HepG2 (cell line): ENCODE measurements at regions not wholly inside any gene's neighbourhood (a gene's known extent, or its start where the extent isn't known, plus 50 kb on each side); places are given as distances from the start of the nearest gene placed in this dataset.

Source experiments
- ATAC-seq: fragments of 200-7000 bp; cut with Tn5 transposase; 3 replicates; pipeline ENCODE4 v1.9.1; 2020; ENCODE audit warnings: mild to moderate bottlenecking, moderate library complexity
- BruUV-seq: library from RNA; stranded (reverse); fragments of 400-500 nt; replicated peaks from 2 replicates; lab custom pipeline; 2021; lab: Mats Ljungman, UMichigan
- CTCF ChIA-PET: fragments of 300-600 bp; formaldehyde crosslinking; extraction: SDS; loops from one replicate; lab custom pipeline; 2021; ENCODE audit warnings: low total read pairs, inconsistent platforms, low intra/inter-chr PET ratio; lab: Yijun Ruan, JAX
- POLR2A ChIA-PET: fragments of 350-600 bp; sonication (Branson Sonifier 250); formaldehyde crosslinking; loops from one replicate; lab custom pipeline; 2020; ENCODE audit warnings: antibody characterized with exemption, inconsistent platforms; lab: Yijun Ruan, JAX
- DNase-seq: peaks from one replicate; pipeline ENCODE4 v3.0.0-alpha.2; 2015; ENCODE audit warnings: low spot score
- FAIRE-seq: peaks from 3 replicates; lab custom pipeline; 2011; peaks lifted over from hg19 to GRCh38; lab: Jason Lieb, UNC
- H2AFZ ChIP-seq: one replicate; pipeline ENCODE4 v1.6.1; 2011; ENCODE audit warnings: low read length, inconsistent platforms
- H3K27ac ChIP-seq: fragments of 300-600 bp; 3 replicates; pipeline ENCODE4 v1.8.0; 2011; ENCODE audit warnings: mixed run types, mild to moderate bottlenecking, mixed read lengths, low read length, inconsistent platforms; ENCODE audit not compliant: insufficient read depth; ENCODE audit errors: extremely low read length
- H3K27me3 ChIP-seq, 2 experiments: fragments of 200-600 bp in 1 of 2; 2 replicates in 1 of 2; 3 replicates in 1 of 2; pipeline versions ENCODE4 v1.6.0 to v1.8.0; 2011; ENCODE audit warnings: low read length in 2 of 2, mild to moderate bottlenecking in 2 of 2, moderate library complexity in 2 of 2, inconsistent platforms in 1 of 2; ENCODE audit not compliant: insufficient read depth in 2 of 2, control insufficient read depth in 1 of 2
- H3K36me3 ChIP-seq, 2 experiments: fragments of 200-600 bp in 1 of 2; replicated peaks in 1 of 2; 2 replicates in 1 of 2; 3 replicates in 1 of 2; pipeline versions ENCODE4 v1.5.1 to v1.8.0; 2011; ENCODE audit warnings: low read length in 2 of 2, inconsistent platforms in 1 of 2; ENCODE audit not compliant: insufficient read depth in 2 of 2, control insufficient read depth in 1 of 2
- H3K4me1 ChIP-seq: 2 replicates; pipeline ENCODE4 v1.5.1; 2012; ENCODE audit warnings: low read length, inconsistent platforms; ENCODE audit not compliant: insufficient read depth
- H3K4me2 ChIP-seq: 2 replicates; pipeline ENCODE4 v1.6.0; 2011; ENCODE audit warnings: low read depth, low read length, inconsistent platforms
- H3K4me3 ChIP-seq, 3 experiments: fragments of 200-600 bp in 1 of 3; sonication (generic), shearing (Covaris generic) in 1 of 3; replicated peaks in 1 of 3; 2 replicates each; pipeline ENCODE4 v1.5.1; 2011 to 2016; ENCODE audit warnings: low read length in 3 of 3, inconsistent platforms in 2 of 3, low read depth in 2 of 3, mild to moderate bottlenecking in 2 of 3, control low read depth in 1 of 3, mixed read lengths in 1 of 3; ENCODE audit not compliant: insufficient read depth in 1 of 3
- H3K79me2 ChIP-seq: one replicate; pipeline ENCODE4 v1.6.1; 2011; ENCODE audit warnings: low read length, inconsistent platforms; ENCODE audit not compliant: insufficient read depth
- H3K9ac ChIP-seq: 2 replicates; pipeline ENCODE4 v1.6.0; 2011; ENCODE audit warnings: mild to moderate bottlenecking, low read depth, low read length, inconsistent platforms; ENCODE audit not compliant: insufficient read depth
- H3K9me3 ChIP-seq: 2 replicates; pipeline ENCODE4 v1.5.1; 2012; ENCODE audit warnings: mild to moderate bottlenecking, low read length
- H4K20me1 ChIP-seq: 2 replicates; pipeline ENCODE4 v1.6.0; 2011; ENCODE audit warnings: inconsistent platforms, mild to moderate bottlenecking, low read length, moderate library complexity; ENCODE audit not compliant: insufficient read depth
- ATF5 ChIP-seq: sonication (generic); formaldehyde crosslinking; IDR thresholded peaks from 2 replicates; pipeline ENCODE4 v1.4.0; 2020; ENCODE audit warnings: mild to moderate bottlenecking, low read depth, missing genetic modification reagents
- CCAR2 ChIP-seq: fragments of 200-400 bp; formaldehyde crosslinking; optimal IDR thresholded peaks from 2 replicates; pipeline ENCODE3; 2018; ENCODE audit warnings: low read depth, mild to moderate bottlenecking, low read length, moderate library complexity
- DZIP1 ChIP-seq: sonication (generic); formaldehyde crosslinking; IDR thresholded peaks from 2 replicates; pipeline ENCODE4 v1.5.0; 2020; ENCODE audit warnings: mild to moderate bottlenecking, missing genetic modification reagents
- FOXP4 ChIP-seq: sonication (generic); formaldehyde crosslinking; IDR thresholded peaks from 2 replicates; pipeline ENCODE4 v1.4.0; 2020; ENCODE audit warnings: missing genetic modification reagents
- HMG20B ChIP-seq: conservative IDR thresholded peaks from 2 replicates; pipeline ENCODE4 v1.6.1; 2016; ENCODE audit warnings: missing genetic modification reagents, missing compliant biosample characterization
- HOXA3 ChIP-seq: sonication (generic); formaldehyde crosslinking; IDR thresholded peaks from 2 replicates; pipeline ENCODE4 v1.5.0; 2020; ENCODE audit warnings: missing genetic modification reagents
- IRF2 ChIP-seq: IDR thresholded peaks from 2 replicates; pipeline ENCODE4 v1.6.1; 2018; ENCODE audit warnings: missing genetic modification reagents, missing compliant biosample characterization
- KAT2B ChIP-seq: fragments of 150-350 bp; IDR thresholded peaks from 2 replicates; pipeline ENCODE4 v1.6.1; 2014; ENCODE audit warnings: low read depth, low read length, borderline replicate concordance
- KDM5B ChIP-seq: sonication (generic); formaldehyde crosslinking; IDR thresholded peaks from 2 replicates; pipeline ENCODE4 v1.4.0; 2020; ENCODE audit warnings: missing genetic modification reagents, mild to moderate bottlenecking, borderline replicate concordance
- LCORL ChIP-seq, 2 experiments: fragments of 450-650 bp in 1 of 2; sonication (generic) in 1 of 2; formaldehyde crosslinking in 1 of 2; IDR thresholded peaks; 2 replicates each; pipeline versions ENCODE4 v1.5.0 to v1.6.1; 2017 to 2020; ENCODE audit warnings: antibody characterized with exemption in 1 of 2, missing genetic modification reagents in 1 of 2
- MZF1 ChIP-seq: sonication (generic); formaldehyde crosslinking; IDR thresholded peaks from 2 replicates; pipeline ENCODE4 v1.8.1; 2023; ENCODE audit warnings: mild to moderate bottlenecking, missing genetic modification reagents, borderline replicate concordance
- NFE2L2 ChIP-seq: fragments of 150-350 bp; IDR thresholded peaks from 2 replicates; pipeline ENCODE4 v1.6.1; 2014; ENCODE audit warnings: low read length
- POLR2AphosphoS2 ChIP-seq: IDR thresholded peaks from 2 replicates; pipeline ENCODE4 v1.6.1; 2011; ENCODE audit warnings: low read depth, low read length, improper control_type of control experiment
- RFX1 ChIP-seq: fragments of 450-650 bp; IDR thresholded peaks from 2 replicates; pipeline ENCODE4 v1.6.1; 2017
- TSC22D2 ChIP-seq: sonication (generic); formaldehyde crosslinking; IDR thresholded peaks from 2 replicates; pipeline ENCODE4 v1.5.1; 2020; ENCODE audit warnings: missing genetic modification reagents, mild to moderate bottlenecking, borderline replicate concordance
- ZFP37 ChIP-seq: sonication (generic); formaldehyde crosslinking; IDR thresholded peaks from 2 replicates; pipeline ENCODE4 v1.4.0; 2020; ENCODE audit warnings: missing genetic modification reagents, borderline replicate concordance
- ZIK1 ChIP-seq: sonication (generic); formaldehyde crosslinking; IDR thresholded peaks from 2 replicates; pipeline ENCODE4 v1.5.0; 2020; ENCODE audit warnings: mild to moderate bottlenecking, low read depth, missing genetic modification reagents, borderline replicate concordance
- ZNF720 ChIP-seq: sonication (generic); formaldehyde crosslinking; IDR thresholded peaks from 2 replicates; pipeline ENCODE4 v1.4.0; 2020; ENCODE audit warnings: missing genetic modification reagents
- ZNF781 ChIP-seq: sonication (generic); formaldehyde crosslinking; IDR thresholded peaks from 2 replicates; pipeline ENCODE4 v1.5.1; 2020; ENCODE audit warnings: borderline replicate concordance, mild to moderate bottlenecking, missing genetic modification reagents; ENCODE audit errors: not compliant biosample characterization
- ZNF816 ChIP-seq: sonication (generic); formaldehyde crosslinking; IDR thresholded peaks from 2 replicates; pipeline ENCODE4 v1.8.0; 2022; ENCODE audit warnings: missing genetic modification reagents, mild to moderate bottlenecking, borderline replicate concordance
- ZSCAN25 ChIP-seq: sonication (generic); formaldehyde crosslinking; IDR thresholded peaks from 2 replicates; pipeline ENCODE4 v1.8.0; 2022; ENCODE audit warnings: mild to moderate bottlenecking, missing genetic modification reagents
- WGBS: methylation state at CpG from one replicate; pipeline ENCODE4 v1.1.6; 2017; ENCODE audit warnings: low lambda C conversion rate; 5-methylcytosine and 5-hydroxymethylcytosine counted together
- in situ Hi-C: cut with HindIII; loops from 2 replicates; pipeline ENCODE4 v1.10.0; 2017; ENCODE audit warnings: low pct_unique_long_range_greater_than_20kb; ENCODE audit not compliant: extremely low pct_ligation_motif_present
- intact Hi-C: fragments of 100-400 bp; cut with micrococcal nuclease; formaldehyde crosslinking; loops from one replicate; pipeline ENCODE4 v1.10.0; 2022; ENCODE audit not compliant: unreplicated experiment

GRCh38 chr7:24478137-24478655, 95.1 kb upstream of the PALS2 start:
- H3K4me1 ChIP-seq, result peaks cover 64% of the 10 kb centered on the region
- CTCF ChIA-PET, result no interaction called here
- 37% methylated on average over 3 of the region's 3 CpGs for WGBS
- H3K27me3 ChIP-seq, result no peaks in the 10 kb centered on the region
- H3K36me3 ChIP-seq, result no peaks in the 10 kb centered on the region
- intact Hi-C loops (no loop called here), in situ Hi-C loops (no loop called here)
- no peaks in the 10 kb centered on the region for H3K9me3 ChIP-seq
- H3K27ac ChIP-seq, result peak overlapping the region; percentile 68
- POLR2A ChIA-PET, result no interaction called here
- ATAC-seq (no peak; the same call in 1 of the 3 replicates), DNase-seq (no peak), FAIRE-seq (no peak)
- H3K4me3 ChIP-seq, result peak overlapping the region in 1 of 3 experiments; percentile 9; a peak in 1 of 6 replicates
- no peaks in the 10 kb centered on the region for H4K20me1 ChIP-seq
- H3K9ac ChIP-seq, result no peak overlapping the region
- BruUV-seq, result no TSS peak
- H2AFZ ChIP-seq, result peak overlapping the region; percentile 50
- H3K79me2 ChIP-seq, result no peaks in the 10 kb centered on the region
- peak overlapping the region; percentile 55 for H3K4me2 ChIP-seq
- TF ChIP-seq ZNF720 (CRISPR knock-in tag), result no peak
- TF ChIP-seq ATF5 (CRISPR knock-in tag), result no peak
- TF ChIP-seq RFX1, result no peak
- TF ChIP-seq ZSCAN25 (CRISPR knock-in tag), result no peak
- no peak for TF ChIP-seq FOXP4
- no peak for TF ChIP-seq IRF2 (CRISPR knock-in tag)
- TF ChIP-seq KAT2B, result no peak
- TF ChIP-seq HMG20B (CRISPR knock-in tag), result no peak
- TF ChIP-seq CCAR2, result no peak
- TF ChIP-seq ZIK1 (CRISPR knock-in tag), result no peak
- no peak for TF ChIP-seq ZNF781
- no peak for TF ChIP-seq MZF1 (CRISPR knock-in tag)
- TF ChIP-seq HOXA3 (CRISPR knock-in tag), result no peak
- TF ChIP-seq KDM5B, result no peak
- TF ChIP-seq LCORL (IDR thresholded peaks at IDR 0.05), result no peak
- TF ChIP-seq LCORL (CRISPR knock-in tag; IDR thresholded peaks at IDR 0.05), result no peak
- TF ChIP-seq POLR2AphosphoS2, result no peak
- 0 out of 2 replicates have a peak, but pooled peaks have one; percentile 0 for TF ChIP-seq ZNF816 (CRISPR knock-in tag)
- TF ChIP-seq DZIP1, result no peak
- TF ChIP-seq TSC22D2 (CRISPR knock-in tag), result no peak
- TF ChIP-seq NFE2L2, result no peak
- no peak for TF ChIP-seq ZFP37
